ENCODE measurements at regions not wholly inside any gene's neighbourhood (a gene's known extent, or its start where the extent isn't known, plus 50 kb on each side); places are given as distances from the start of the nearest gene placed in this dataset.

- TF ChIP-seq, protein P1, sequence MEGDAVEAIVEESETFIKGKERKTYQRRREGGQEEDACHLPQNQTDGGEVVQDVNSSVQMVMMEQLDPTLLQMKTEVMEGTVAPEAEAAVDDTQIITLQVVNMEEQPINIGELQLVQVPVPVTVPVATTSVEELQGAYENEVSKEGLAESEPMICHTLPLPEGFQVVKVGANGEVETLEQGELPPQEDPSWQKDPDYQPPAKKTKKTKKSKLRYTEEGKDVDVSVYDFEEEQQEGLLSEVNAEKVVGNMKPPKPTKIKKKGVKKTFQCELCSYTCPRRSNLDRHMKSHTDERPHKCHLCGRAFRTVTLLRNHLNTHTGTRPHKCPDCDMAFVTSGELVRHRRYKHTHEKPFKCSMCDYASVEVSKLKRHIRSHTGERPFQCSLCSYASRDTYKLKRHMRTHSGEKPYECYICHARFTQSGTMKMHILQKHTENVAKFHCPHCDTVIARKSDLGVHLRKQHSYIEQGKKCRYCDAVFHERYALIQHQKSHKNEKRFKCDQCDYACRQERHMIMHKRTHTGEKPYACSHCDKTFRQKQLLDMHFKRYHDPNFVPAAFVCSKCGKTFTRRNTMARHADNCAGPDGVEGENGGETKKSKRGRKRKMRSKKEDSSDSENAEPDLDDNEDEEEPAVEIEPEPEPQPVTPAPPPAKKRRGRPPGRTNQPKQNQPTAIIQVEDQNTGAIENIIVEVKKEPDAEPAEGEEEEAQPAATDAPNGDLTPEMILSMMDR (IDR thresholded peaks at IDR 0.05; ENCODE audit: low read depth, low read length, missing control alignments) = no peak
- DNase-seq (ENCODE audit: low read depth) = no peak
Measured at GRCh38 chr2:183250472-183250871, 126.2 kb downstream of the NUP35 start.

DNA sequence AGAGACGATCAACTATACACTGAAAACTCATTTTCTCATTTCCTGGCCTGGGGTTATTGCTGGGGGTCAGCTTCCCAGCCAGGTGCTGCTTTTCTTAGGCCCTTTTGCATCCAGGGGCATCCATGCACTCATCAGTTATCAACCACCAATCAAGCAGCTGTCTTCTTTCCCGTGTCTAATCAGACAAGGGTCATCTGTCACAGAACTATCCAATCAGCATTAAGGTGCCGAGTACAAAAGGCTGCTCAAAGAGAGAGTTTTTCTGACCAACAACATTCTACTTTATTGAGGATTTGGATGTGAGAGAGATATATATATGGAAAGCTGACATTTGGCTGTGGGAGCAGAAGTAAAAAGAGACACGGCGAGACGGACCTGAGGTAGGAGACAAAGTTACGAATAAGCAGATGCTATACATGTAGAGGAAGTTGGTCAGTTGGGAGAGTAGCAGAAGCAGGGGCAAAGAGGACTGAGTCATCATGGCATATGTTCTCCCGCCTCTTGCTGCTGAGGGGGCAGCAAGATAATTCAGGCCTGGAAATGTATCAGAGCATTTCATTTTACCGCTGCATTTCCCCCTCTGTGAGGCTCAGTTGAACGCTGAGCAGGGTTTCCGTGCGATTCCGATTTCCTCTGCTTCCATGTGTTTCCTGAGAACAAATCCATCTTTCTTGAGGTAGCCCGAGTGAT lies 129.3 kb downstream of the NUP35 start:
- DNase-seq (ENCODE audit: low read depth) = no peak
- TF ChIP-seq, protein P1 (IDR thresholded peaks at IDR 0.05; ENCODE audit: low read depth, low read length, missing control alignments) = no peak
- H3K4me3 ChIP-seq (ENCODE audit: low read depth, low read length) = no peak overlapping the region

More at GRCh38 chr2:183250472-183250871, 126.2 kb downstream of the NUP35 start:
- H3K4me3 ChIP-seq (ENCODE audit: low read depth, low read length) = no peak overlapping the region

DNA sequence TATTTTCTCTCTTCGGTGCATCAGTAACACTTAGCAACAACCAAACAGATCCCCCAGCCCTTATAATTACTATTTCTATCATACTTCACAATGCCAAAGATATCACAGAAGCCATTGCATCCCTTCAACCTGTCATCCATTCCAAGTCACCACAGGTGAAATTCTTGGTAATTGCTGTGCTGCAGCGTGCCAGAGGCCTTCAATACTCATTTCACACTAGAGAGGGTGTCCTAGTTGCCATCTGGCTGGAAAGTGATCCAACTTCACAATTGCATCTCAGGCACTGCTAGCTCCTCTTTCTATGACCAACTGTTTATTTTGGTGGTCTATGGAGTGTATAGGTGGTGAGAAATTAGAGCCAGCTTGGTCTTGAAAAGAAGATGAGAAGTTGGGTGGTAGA lies 131.2 kb downstream of the NUP35 start:
- TF ChIP-seq, protein P1 (IDR thresholded peaks at IDR 0.05; ENCODE audit: low read depth, low read length, missing control alignments) = no peak
- no peak overlapping the region for H3K4me3 ChIP-seq (ENCODE audit: low read depth, low read length)
- no peak for DNase-seq (ENCODE audit: low read depth)

DNA sequence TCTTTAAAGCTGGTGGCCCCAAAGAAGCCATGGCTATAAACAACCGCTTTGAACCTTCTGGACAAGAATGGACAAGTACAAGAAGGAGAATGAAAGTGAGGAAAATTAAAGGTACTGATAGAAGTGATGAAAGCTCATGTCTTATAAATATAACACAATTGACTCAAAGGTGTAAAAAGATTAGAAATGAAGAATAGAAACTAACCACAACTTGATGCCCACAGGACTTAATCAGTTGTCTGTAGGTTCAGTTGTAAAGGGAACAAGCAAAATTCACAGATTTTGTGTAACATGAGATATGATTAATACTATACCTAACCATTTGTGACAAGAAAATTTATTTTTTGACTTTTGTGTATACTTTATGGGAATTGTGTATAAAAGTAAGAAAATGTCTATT lies 135.7 kb downstream of the NUP35 start:
- no peak overlapping the region for H3K4me3 ChIP-seq (ENCODE audit: low read depth, low read length)
- TF ChIP-seq, protein P1 (IDR thresholded peaks at IDR 0.05; ENCODE audit: low read depth, low read length, missing control alignments) = no peak
- no peak for DNase-seq (ENCODE audit: low read depth)

DNA sequence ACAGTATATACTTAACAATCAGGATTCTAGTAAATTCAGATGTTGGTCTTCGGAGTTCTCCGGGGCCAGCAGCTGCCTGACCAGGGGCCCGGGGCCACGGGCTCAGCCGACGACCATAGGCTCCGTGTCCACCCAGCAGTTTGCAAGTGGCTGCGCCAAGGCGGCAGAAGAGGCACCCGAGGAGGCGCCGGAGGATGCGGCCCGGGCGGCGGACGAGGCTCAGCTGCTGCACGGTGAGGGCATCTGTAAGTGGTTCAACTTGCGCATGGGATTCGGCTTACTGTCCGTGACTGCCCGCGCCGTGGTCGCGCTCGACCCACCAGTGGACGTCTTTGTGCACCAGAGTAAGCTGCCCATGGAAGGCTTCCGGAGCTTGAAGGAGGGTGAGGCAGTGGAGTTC lies 136.3 kb downstream of the NUP35 start:
- no peak for DNase-seq (ENCODE audit: low read depth)
- TF ChIP-seq, protein P1 (IDR thresholded peaks at IDR 0.05; ENCODE audit: low read depth, low read length, missing control alignments) = no peak
- H3K4me3 ChIP-seq (ENCODE audit: low read depth, low read length) = no peak overlapping the region

- no peak overlapping the region for H3K4me3 ChIP-seq (ENCODE audit: low read depth, low read length)
- TF ChIP-seq, protein P1 (IDR thresholded peaks at IDR 0.05; ENCODE audit: low read depth, low read length, missing control alignments) = no peak
Measured at GRCh38 chr2:183264890-183265535, 140.8 kb downstream of the NUP35 start.

More at GRCh38 chr2:183264890-183265535, 140.8 kb downstream of the NUP35 start:
- DNase-seq (ENCODE audit: low read depth) = no peak
